Loucy (cell line): ENCODE measurements at regions not wholly inside any gene's neighbourhood (a gene's known extent, or its start where the extent isn't known, plus 50 kb on each side); places are given as distances from the start of the nearest gene placed in this dataset.

Source experiments
- H2AFZ ChIP-seq: fragments of 200-600 bp; sonication (generic); 2 replicates; pipeline ENCODE4 v1.6.0; 2016; ENCODE audit warnings: antibody characterized with exemption, mild to moderate bottlenecking, low read length, moderate library complexity
- H3F3A ChIP-seq: fragments of 200-600 bp; 2 replicates; pipeline ENCODE4 v1.6.0; 2016; ENCODE audit warnings: antibody characterized with exemption, low read depth, mild to moderate bottlenecking
- H3K27me3 ChIP-seq: fragments of 200-600 bp; sonication (generic); 2 replicates; pipeline ENCODE4 v1.6.1; 2014; ENCODE audit warnings: low read length, mild to moderate bottlenecking; ENCODE audit not compliant: insufficient read depth, poor library complexity, severe bottlenecking
- H3K36me3 ChIP-seq: fragments of 200-600 bp; sonication (generic); 2 replicates; pipeline ENCODE4 v1.6.1; 2016; ENCODE audit warnings: low read length; ENCODE audit not compliant: insufficient read depth
- H3K4me1 ChIP-seq: fragments of 200-600 bp; sonication (generic); 2 replicates; pipeline ENCODE4 v1.5.1; 2014; ENCODE audit warnings: low read length, mild to moderate bottlenecking; ENCODE audit not compliant: insufficient read depth, poor library complexity, severe bottlenecking
- H3K4me2 ChIP-seq: fragments of 200-600 bp; sonication (generic); 2 replicates; pipeline ENCODE4 v1.6.0; 2014; ENCODE audit warnings: antibody characterized with exemption, low read length, low read depth, mild to moderate bottlenecking; ENCODE audit not compliant: poor library complexity, severe bottlenecking
- H3K4me3 ChIP-seq: fragments of 200-600 bp; sonication (generic); 2 replicates; pipeline ENCODE4 v1.5.1; 2014; ENCODE audit warnings: low read length, mild to moderate bottlenecking, mixed read lengths; ENCODE audit not compliant: poor library complexity, severe bottlenecking
- H3K79me2 ChIP-seq: fragments of 200-600 bp; sonication (generic); 2 replicates; pipeline ENCODE4 v1.6.1; 2014; ENCODE audit warnings: low read length; ENCODE audit not compliant: insufficient read depth
- H3K9ac ChIP-seq: fragments of 200-600 bp; sonication (generic); 2 replicates; pipeline ENCODE4 v1.6.0; 2014; ENCODE audit warnings: mild to moderate bottlenecking, low read depth, low read length, moderate library complexity; ENCODE audit not compliant: poor library complexity, severe bottlenecking
- H3K9me2 ChIP-seq: fragments of 200-600 bp; sonication (generic); replicated peaks from 2 replicates; pipeline ENCODE4 v1.6.1; 2016; ENCODE audit warnings: low read depth, low read length, mixed read lengths
- H3K9me3 ChIP-seq: fragments of 200-600 bp; sonication (generic); 2 replicates; pipeline ENCODE4 v1.6.1; 2014; ENCODE audit warnings: mild to moderate bottlenecking, antibody characterized with exemption, low read length, low read depth; ENCODE audit not compliant: insufficient read depth
- H4K20me1 ChIP-seq: fragments of 200-600 bp; sonication (generic); 2 replicates; pipeline ENCODE4 v1.6.0; 2014; ENCODE audit warnings: antibody characterized with exemption, low read length, mild to moderate bottlenecking; ENCODE audit not compliant: insufficient read depth, poor library complexity, severe bottlenecking
- CTCF ChIP-seq: fragments of 200-600 bp; sonication (generic); conservative IDR thresholded peaks from 2 replicates; pipeline ENCODE4 v1.5.1; 2014; ENCODE audit warnings: mild to moderate bottlenecking, antibody characterized with exemption, low read length
- EZH2phosphoT487 ChIP-seq: fragments of 200-600 bp; IDR thresholded peaks from 2 replicates; pipeline ENCODE4 v1.6.1; 2018; ENCODE audit warnings: antibody characterized with exemption, mild to moderate bottlenecking, moderate library complexity, borderline replicate concordance

DNA sequence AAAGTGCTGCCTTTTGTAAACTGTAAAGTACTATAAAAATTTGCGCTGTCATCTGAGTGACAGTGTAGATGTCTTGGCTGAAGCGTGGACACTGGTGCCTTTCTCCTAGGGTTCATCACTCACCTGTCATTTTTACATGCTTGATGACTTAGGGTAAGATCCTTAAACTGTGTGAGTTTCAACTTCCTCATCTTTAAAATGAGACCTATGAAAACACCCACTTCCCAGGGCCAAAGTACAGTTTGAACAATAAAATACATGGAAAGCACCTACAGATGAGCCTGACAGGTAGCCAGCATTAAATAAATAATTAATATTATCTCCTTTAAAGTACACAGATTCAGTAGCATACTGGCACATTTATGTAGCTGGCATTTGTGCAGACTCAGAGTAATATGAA lies 309.9 kb downstream of the CHRM3 start:
- no peak overlapping the region for H3K4me2 ChIP-seq
- no peaks in the 10 kb centered on the region for H3F3A ChIP-seq
- H3K4me1 ChIP-seq, result no peaks in the 10 kb centered on the region
- no peaks in the 10 kb centered on the region for H3K9me3 ChIP-seq
- H3K27me3 ChIP-seq, result no peaks in the 10 kb centered on the region
- TF ChIP-seq CTCF, result no peak
- no peak for TF ChIP-seq EZH2phosphoT487
- H2AFZ ChIP-seq, result no peak overlapping the region
- H3K9ac ChIP-seq, result no peak overlapping the region
- no peaks in the 10 kb centered on the region for H3K79me2 ChIP-seq
- H3K36me3 ChIP-seq, result no peaks in the 10 kb centered on the region
- H3K4me3 ChIP-seq, result no peak overlapping the region
- no peaks in the 10 kb centered on the region for H4K20me1 ChIP-seq
- H3K9me2 ChIP-seq, result no peaks in the 10 kb centered on the region

- no peaks in the 10 kb centered on the region for H3K9me3 ChIP-seq
- no peaks in the 10 kb centered on the region for H3K9me2 ChIP-seq
- H3K27me3 ChIP-seq, result no peaks in the 10 kb centered on the region
- no peak overlapping the region for H3K9ac ChIP-seq
- no peaks in the 10 kb centered on the region for H3K36me3 ChIP-seq
- H2AFZ ChIP-seq, result no peak overlapping the region
- no peaks in the 10 kb centered on the region for H3K4me1 ChIP-seq
- H4K20me1 ChIP-seq, result no peaks in the 10 kb centered on the region
- no peaks in the 10 kb centered on the region for H3F3A ChIP-seq
- TF ChIP-seq EZH2phosphoT487 (no peak), CTCF (no peak)
- H3K79me2 ChIP-seq, result no peaks in the 10 kb centered on the region
- H3K4me2 ChIP-seq, result no peak overlapping the region
- H3K4me3 ChIP-seq, result no peak overlapping the region
Observed at GRCh38 chr1:239700667-239701066, 314.3 kb downstream of the CHRM3 start.

GRCh38 chr1:239703075-239703474 lies 316.7 kb downstream of the CHRM3 start:
- TF ChIP-seq EZH2phosphoT487 (no peak), CTCF (no peak)
- Histone ChIP-seq H2AFZ (no peak overlapping the region), H3K4me2 (no peak overlapping the region), H3K36me3 (no peaks in the 10 kb centered on the region), H3F3A (no peaks in the 10 kb centered on the region), H4K20me1 (no peaks in the 10 kb centered on the region), H3K27me3 (no peaks in the 10 kb centered on the region), H3K4me3 (no peak overlapping the region), H3K9me2 (no peaks in the 10 kb centered on the region), H3K79me2 (no peaks in the 10 kb centered on the region), H3K9ac (no peak overlapping the region), H3K9me3 (no peaks in the 10 kb centered on the region), H3K4me1 (no peaks in the 10 kb centered on the region)
